Mesendoderm (in vitro differentiated cells): ENCODE measurements at regions not wholly inside any gene's neighbourhood (a gene's known extent, or its start where the extent isn't known, plus 50 kb on each side); places are given as distances from the start of the nearest gene placed in this dataset.

Experiments
- DNase-seq: peaks from one replicate; pipeline ENCODE4 v3.0.0; 2013
- H2AK5ac ChIP-seq: 2 replicates; pipeline ENCODE4 v1.6.1; 2013; ENCODE audit warnings: low read length, inconsistent platforms
- H2BK120ac ChIP-seq: 2 replicates; pipeline ENCODE4 v1.6.1; 2013; ENCODE audit warnings: low read depth, mild to moderate bottlenecking, low read length, moderate library complexity, mixed read lengths
- H2BK15ac ChIP-seq: replicated peaks from 2 replicates; pipeline ENCODE4 v1.6.1; 2013; ENCODE audit warnings: low read depth, mild to moderate bottlenecking, moderate library complexity
- H2BK5ac ChIP-seq: 2 replicates; pipeline ENCODE4 v1.6.1; 2013; ENCODE audit warnings: low read length, inconsistent platforms
- H3K18ac ChIP-seq: 2 replicates; pipeline ENCODE4 v1.6.1; 2013; ENCODE audit warnings: mild to moderate bottlenecking, low read length, mixed read lengths
- H3K23ac ChIP-seq: one replicate; pipeline ENCODE4 v1.6.1; 2013; ENCODE audit warnings: low read length
- H3K27ac ChIP-seq: 2 replicates; pipeline ENCODE4 v1.5.1; 2013; ENCODE audit warnings: low read depth, mild to moderate bottlenecking, inconsistent platforms, low read length, moderate library complexity
- H3K27me3 ChIP-seq: 2 replicates; pipeline ENCODE4 v1.6.1; 2013; ENCODE audit warnings: low read length, control low read depth, mild to moderate bottlenecking, inconsistent platforms; ENCODE audit not compliant: insufficient read depth, poor library complexity
- H3K36me3 ChIP-seq: 2 replicates; pipeline ENCODE4 v1.6.1; 2013; ENCODE audit warnings: low read length, inconsistent platforms; ENCODE audit not compliant: control insufficient read depth, insufficient read depth
- H3K4ac ChIP-seq: one replicate; pipeline ENCODE4 v1.6.1; 2013; ENCODE audit warnings: low read depth, mild to moderate bottlenecking, low read length, moderate library complexity
- H3K4me1 ChIP-seq: 2 replicates; pipeline ENCODE4 v1.6.1; 2013; ENCODE audit warnings: low read depth, low read length, inconsistent platforms; ENCODE audit not compliant: control insufficient read depth
- H3K4me2 ChIP-seq: 2 replicates; pipeline ENCODE4 v1.6.1; 2013; ENCODE audit warnings: low read length
- H3K4me3 ChIP-seq: 2 replicates; pipeline ENCODE4 v1.5.1; 2013; ENCODE audit warnings: mild to moderate bottlenecking, low read length
- H3K56ac ChIP-seq: one replicate; pipeline ENCODE4 v1.6.1; 2013; ENCODE audit warnings: low read length
- H3K79me1 ChIP-seq: 2 replicates; pipeline ENCODE4 v1.6.1; 2013; ENCODE audit warnings: low read length, inconsistent platforms
- H3K79me2 ChIP-seq: 2 replicates; pipeline ENCODE4 v1.6.1; 2013; ENCODE audit warnings: mild to moderate bottlenecking, low read length; ENCODE audit not compliant: control insufficient read depth, insufficient read depth
- H3K9ac ChIP-seq: 2 replicates; pipeline ENCODE4 v1.6.1; 2013; ENCODE audit warnings: low read length, inconsistent platforms
- H4K5ac ChIP-seq: one replicate; pipeline ENCODE4 v1.6.1; 2013; ENCODE audit warnings: low read length
- H4K8ac ChIP-seq: one replicate; pipeline ENCODE4 v1.6.1; 2013; ENCODE audit warnings: low read depth, mild to moderate bottlenecking, control low read depth, low read length, moderate library complexity
- WGBS: extraction: QIAGEN DNeasy Blood & Tissue Kit; methylation state at CpG from one replicate; pipeline ENCODE4 v1.1.7; 2013; ENCODE audit warnings: low lambda C conversion rate, missing lambda C conversion rate; ENCODE audit not compliant: insufficient coverage; ENCODE audit errors: extremely low coverage; 5-methylcytosine and 5-hydroxymethylcytosine counted together

DNA sequence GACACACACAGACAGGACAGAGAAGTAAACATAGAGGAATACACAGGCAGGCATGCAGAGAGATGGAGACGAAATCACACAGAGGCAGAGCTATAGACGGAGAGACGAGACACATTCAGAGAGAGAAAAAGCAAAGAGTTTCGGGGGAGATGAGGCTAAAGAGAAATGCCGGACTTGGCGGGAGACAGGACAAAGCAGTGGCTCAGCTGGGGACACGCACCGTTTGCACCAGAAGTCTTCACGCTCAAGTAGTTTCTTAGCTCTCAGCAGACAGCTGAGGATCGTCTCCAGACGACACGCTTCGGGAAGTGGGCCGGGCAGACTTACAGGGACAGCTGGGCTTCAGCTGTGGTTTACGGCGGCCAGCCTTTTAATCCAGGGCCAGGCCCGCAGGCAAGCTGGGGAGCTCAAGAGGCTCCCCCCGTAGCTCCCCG lies 56.2 kb upstream of the DLG1 start:
- Histone ChIP-seq H3K36me3 (no peaks in the 10 kb centered on the region), H3K27ac (no peak overlapping the region), H3K4me3 (no peak overlapping the region), H2AK5ac (no peak overlapping the region), H3K23ac (no peak overlapping the region), H3K4me1 (no peaks in the 10 kb centered on the region), H3K4me2 (no peak overlapping the region), H2BK15ac (no peak overlapping the region), H3K56ac (no peak overlapping the region), H3K27me3 (no peaks in the 10 kb centered on the region), H3K79me1 (no peaks in the 10 kb centered on the region), H2BK5ac (no peak overlapping the region), H3K18ac (no peak overlapping the region), H2BK120ac (no peak overlapping the region), H3K4ac (no peak overlapping the region), H3K9ac (no peak overlapping the region), H4K5ac (no peak overlapping the region), H3K79me2 (no peaks in the 10 kb centered on the region), H4K8ac (no peak overlapping the region)
- WGBS, result no CpG with 5 or more reads among the region's 19 CpGs
- no peak for DNase-seq

DNA sequence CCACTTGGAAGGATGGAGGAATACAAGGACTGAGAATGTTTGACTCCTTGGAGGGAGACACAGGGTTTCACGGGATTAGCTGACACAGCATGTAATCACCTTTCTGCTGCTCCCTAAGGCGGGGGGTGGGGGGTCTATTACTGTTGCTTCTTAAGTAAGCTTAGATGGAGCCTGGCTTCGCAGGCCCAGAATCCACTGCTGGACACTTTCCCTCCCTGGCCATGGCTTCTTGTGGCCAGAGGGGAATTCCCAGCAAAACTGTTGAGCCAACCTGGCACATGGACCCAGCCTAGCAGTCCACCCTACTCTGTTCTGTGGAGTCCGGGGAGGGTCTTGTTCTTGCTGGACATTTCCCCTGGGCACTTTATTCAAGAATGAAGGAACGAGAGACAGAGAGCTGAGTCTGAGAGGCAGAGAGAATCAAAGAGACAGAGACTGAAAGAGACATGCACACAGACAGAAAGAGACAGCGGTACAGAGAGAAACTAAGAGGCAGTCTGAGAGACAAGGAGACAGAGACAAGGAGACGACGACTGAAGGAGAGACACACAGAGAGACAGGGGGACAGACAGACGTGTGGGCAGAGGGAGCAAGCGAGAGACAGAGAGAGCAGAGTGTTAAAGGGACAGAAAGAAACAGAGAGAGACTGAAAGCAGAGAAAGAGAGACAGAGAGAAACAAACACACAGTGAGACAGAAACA lies 55.6 kb upstream of the DLG1 start:
- H3K18ac ChIP-seq, result no peak overlapping the region
- no peaks in the 10 kb centered on the region for H3K36me3 ChIP-seq
- no peak overlapping the region for H3K23ac ChIP-seq
- H3K4ac ChIP-seq, result no peak overlapping the region
- H3K79me2 ChIP-seq, result no peaks in the 10 kb centered on the region
- H4K8ac ChIP-seq, result no peak overlapping the region
- H2BK15ac ChIP-seq, result no peak overlapping the region
- no peak overlapping the region for H3K4me2 ChIP-seq
- no peak overlapping the region for H4K5ac ChIP-seq
- no peak overlapping the region for H2BK120ac ChIP-seq
- no peak overlapping the region for H3K4me3 ChIP-seq
- no peaks in the 10 kb centered on the region for H3K79me1 ChIP-seq
- DNase-seq, result no peak
- H3K56ac ChIP-seq, result no peak overlapping the region
- no CpG with 5 or more reads among the region's 10 CpGs for WGBS
- no peak overlapping the region for H2BK5ac ChIP-seq
- H3K9ac ChIP-seq, result no peak overlapping the region
- no peaks in the 10 kb centered on the region for H3K27me3 ChIP-seq
- H3K4me1 ChIP-seq, result no peaks in the 10 kb centered on the region
- no peak overlapping the region for H2AK5ac ChIP-seq
- no peak overlapping the region for H3K27ac ChIP-seq

DNA sequence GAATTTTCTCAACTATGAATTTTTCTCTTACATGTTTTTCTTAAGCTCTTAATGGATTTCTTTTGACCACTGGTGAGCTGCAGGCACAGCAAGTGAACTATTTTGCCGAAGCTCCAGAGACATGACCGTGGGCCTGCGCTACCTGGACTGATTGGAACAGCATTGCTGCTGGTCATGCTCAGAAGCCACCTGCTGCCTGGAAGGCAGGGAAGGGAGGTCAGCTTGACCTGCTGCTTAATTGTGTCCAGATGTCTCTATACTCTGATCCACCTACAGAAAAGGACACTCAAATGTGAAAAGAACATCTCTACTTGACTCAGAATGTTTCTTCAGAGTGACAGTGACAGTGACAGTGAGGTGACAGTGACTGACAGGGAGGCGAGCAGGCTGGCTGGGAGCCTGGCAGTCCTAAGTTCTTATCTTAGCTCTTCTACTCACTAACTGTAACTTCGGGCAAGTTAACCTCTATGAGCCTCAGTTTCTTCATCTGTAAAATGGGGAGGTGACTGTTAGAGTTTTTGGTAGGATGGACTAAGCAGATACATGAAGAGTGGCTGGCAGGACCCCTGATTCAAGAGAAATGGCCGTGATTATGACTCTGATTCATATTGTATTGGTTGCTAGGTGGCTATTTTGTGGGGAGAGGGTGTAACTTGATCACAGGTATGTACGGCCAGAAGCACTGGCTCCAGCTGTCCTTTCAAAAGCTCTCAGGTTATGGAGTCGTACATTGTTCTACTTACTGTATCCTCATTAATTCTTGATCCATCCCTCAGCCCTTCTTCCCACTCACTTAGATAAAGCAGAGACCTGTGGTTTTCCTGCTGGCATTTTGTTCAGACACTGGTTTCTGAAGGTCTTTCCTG lies 54.8 kb upstream of the DLG1 start:
- Histone ChIP-seq H2AK5ac (no peak overlapping the region), H3K27me3 (no peaks in the 10 kb centered on the region), H3K27ac (no peak overlapping the region), H3K56ac (no peak overlapping the region), H2BK5ac (no peak overlapping the region), H4K8ac (no peak overlapping the region), H3K36me3 (no peaks in the 10 kb centered on the region), H3K4me3 (no peak overlapping the region), H3K9ac (no peak overlapping the region), H3K18ac (no peak overlapping the region), H3K4me1 (no peaks in the 10 kb centered on the region), H2BK120ac (no peak overlapping the region), H3K79me1 (no peaks in the 10 kb centered on the region), H3K79me2 (no peaks in the 10 kb centered on the region), H3K4me2 (no peak overlapping the region), H4K5ac (no peak overlapping the region), H3K23ac (no peak overlapping the region), H2BK15ac (no peak overlapping the region), H3K4ac (no peak overlapping the region)
- no peak for DNase-seq
- no CpG with 5 or more reads among the region's 8 CpGs for WGBS

DNA sequence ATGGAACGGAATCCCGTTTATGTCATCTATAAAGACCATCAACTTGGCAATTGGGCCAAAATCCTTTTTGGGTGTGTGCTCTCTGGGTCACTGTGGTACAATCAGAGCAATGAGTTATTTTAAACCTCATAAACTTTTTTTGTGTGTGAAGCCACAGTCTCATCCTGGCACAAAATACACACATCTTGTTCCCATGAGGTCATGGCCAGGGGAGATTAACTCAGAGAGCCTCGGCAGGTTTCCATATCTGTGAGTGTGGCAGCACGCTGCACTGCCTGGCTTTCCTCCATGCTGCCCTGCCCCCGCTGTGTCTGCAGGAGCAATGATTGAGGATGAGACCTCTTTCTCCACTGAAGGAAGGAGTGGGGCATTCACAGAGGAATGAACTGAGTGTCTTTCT lies 54.0 kb upstream of the DLG1 start:
- Histone ChIP-seq H3K27me3 (no peaks in the 10 kb centered on the region), H3K4me1 (no peaks in the 10 kb centered on the region), H2BK5ac (no peak overlapping the region), H3K9ac (no peak overlapping the region), H2BK15ac (no peak overlapping the region), H3K36me3 (no peaks in the 10 kb centered on the region), H4K8ac (no peak overlapping the region), H3K56ac (no peak overlapping the region), H3K23ac (no peak overlapping the region), H3K79me2 (no peaks in the 10 kb centered on the region), H3K79me1 (no peaks in the 10 kb centered on the region), H2AK5ac (no peak overlapping the region), H3K4ac (no peak overlapping the region), H3K4me3 (no peak overlapping the region), H4K5ac (no peak overlapping the region), H3K4me2 (no peak overlapping the region), H3K27ac (no peak overlapping the region), H2BK120ac (no peak overlapping the region), H3K18ac (no peak overlapping the region)
- DNase-seq, result no peak
- no CpG with 5 or more reads among the region's 5 CpGs for WGBS

DNA sequence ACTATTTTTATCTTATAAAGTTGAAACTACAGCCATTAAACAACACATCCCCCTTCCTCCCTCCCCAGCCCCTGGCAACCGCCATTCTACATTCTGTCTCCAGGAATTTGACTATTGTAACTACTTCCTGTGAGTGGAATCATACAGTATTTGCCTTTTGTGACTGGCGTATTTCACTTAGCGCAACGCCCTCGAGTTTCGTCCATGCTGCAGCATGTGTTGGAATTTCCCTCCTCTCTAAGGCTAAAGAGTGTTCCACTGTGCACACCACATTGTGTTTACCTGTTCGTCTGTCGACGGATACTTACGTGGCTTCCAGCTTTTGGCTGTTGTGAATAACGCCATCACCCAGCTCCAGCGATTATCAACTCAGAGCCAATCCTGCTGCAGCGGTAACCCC lies 52.0 kb upstream of the DLG1 start:
- Histone ChIP-seq H3K79me2 (no peaks in the 10 kb centered on the region), H2BK15ac (no peak overlapping the region), H3K4me1 (no peaks in the 10 kb centered on the region), H2BK120ac (no peak overlapping the region), H3K36me3 (no peaks in the 10 kb centered on the region), H3K79me1 (no peaks in the 10 kb centered on the region), H3K23ac (no peak overlapping the region), H4K8ac (no peak overlapping the region), H3K18ac (no peak overlapping the region), H3K4me3 (no peak overlapping the region), H2BK5ac (no peak overlapping the region), H3K27me3 (no peaks in the 10 kb centered on the region), H4K5ac (no peak overlapping the region), H3K56ac (no peak overlapping the region), H3K27ac (no peak overlapping the region), H2AK5ac (no peak overlapping the region), H3K4ac (no peak overlapping the region), H3K9ac (no peak overlapping the region), H3K4me2 (no peak overlapping the region)
- no CpG with 5 or more reads among the region's 13 CpGs for WGBS
- DNase-seq, result no peak
